A673 (cell line): ENCODE measurements at regions not wholly inside any gene's neighbourhood (a gene's known extent, or its start where the extent isn't known, plus 50 kb on each side); places are given as distances from the start of the nearest gene placed in this dataset.
A peak's percentile ranks its signal among the peaks of the same experiment; 100 is the strongest.

Experiments used
- EZH2 ChIP-seq: fragments of 200-600 bp; sonication (generic); IDR thresholded peaks from 2 replicates; pipeline ENCODE4 v1.6.1; 2017; ENCODE audit warnings: borderline replicate concordance, low read depth, mild to moderate bottlenecking, mixed read lengths, antibody characterized with exemption, low read length; ENCODE audit not compliant: poor library complexity, severe bottlenecking
- TF ChIP-seq, protein P1 (sequence below): fragments of 300-800, 200-600 bp; sonication (generic); conservative IDR thresholded peaks from 2 replicates; pipeline ENCODE4 v1.5.1; 2017; ENCODE audit warnings: low read depth, mild to moderate bottlenecking, antibody characterized with exemption, low read length, moderate library complexity, mixed read lengths

DNA sequence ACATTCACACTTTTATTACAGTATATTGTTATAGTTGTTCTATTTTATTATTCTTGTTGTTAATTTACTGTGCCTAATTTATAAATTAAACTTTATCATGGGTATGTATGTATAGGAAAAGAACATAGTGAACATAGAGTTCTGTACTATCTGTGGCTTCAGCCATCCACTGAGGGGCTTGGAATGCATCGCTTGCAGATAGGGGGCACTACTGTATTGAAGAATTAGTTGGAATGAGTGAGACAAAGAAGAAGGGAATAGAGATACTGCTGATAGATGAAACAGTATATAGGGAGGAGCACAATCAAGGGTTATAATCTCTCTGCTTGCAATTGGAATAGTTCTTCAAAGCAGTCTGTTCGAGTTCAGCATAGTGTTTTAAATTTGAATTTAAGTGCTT lies 432.2 kb downstream of the RAB38 start:
- TF ChIP-seq, protein P1, sequence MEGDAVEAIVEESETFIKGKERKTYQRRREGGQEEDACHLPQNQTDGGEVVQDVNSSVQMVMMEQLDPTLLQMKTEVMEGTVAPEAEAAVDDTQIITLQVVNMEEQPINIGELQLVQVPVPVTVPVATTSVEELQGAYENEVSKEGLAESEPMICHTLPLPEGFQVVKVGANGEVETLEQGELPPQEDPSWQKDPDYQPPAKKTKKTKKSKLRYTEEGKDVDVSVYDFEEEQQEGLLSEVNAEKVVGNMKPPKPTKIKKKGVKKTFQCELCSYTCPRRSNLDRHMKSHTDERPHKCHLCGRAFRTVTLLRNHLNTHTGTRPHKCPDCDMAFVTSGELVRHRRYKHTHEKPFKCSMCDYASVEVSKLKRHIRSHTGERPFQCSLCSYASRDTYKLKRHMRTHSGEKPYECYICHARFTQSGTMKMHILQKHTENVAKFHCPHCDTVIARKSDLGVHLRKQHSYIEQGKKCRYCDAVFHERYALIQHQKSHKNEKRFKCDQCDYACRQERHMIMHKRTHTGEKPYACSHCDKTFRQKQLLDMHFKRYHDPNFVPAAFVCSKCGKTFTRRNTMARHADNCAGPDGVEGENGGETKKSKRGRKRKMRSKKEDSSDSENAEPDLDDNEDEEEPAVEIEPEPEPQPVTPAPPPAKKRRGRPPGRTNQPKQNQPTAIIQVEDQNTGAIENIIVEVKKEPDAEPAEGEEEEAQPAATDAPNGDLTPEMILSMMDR = peak; percentile 76
- no peak for TF ChIP-seq EZH2
